ENCODE measurements at regions not wholly inside any gene's neighbourhood (a gene's known extent, or its start where the extent isn't known, plus 50 kb on each side); places are given as distances from the start of the nearest gene placed in this dataset.

DNA sequence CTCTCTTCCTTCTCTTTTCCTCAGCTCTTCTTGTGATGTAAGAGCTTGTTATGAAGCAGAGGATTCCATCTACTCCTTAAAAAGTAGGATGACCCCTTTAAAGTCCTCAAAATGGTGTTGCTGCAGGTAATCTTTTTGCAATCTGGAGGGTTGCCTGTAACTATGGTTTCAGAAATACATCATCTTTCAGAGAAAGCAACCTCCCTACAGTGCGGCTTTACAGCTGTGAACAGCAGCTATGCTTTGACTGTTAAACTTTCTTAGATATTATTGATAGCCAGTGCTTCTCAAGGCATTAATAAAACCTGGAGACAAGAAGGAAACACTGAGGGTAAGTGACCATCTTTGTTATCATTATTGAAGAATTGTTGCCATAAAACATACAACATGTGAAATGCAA lies 86.6 kb upstream of the MDFIC start (continued):
- TF ChIP-seq ZNF529 (tag by site-specific recombination; IDR thresholded peaks at IDR 0.05; ENCODE audit: insufficient replicate concordance) (no peak), IKZF3 (tag by site-specific recombination; IDR thresholded peaks at IDR 0.05) (no peak), KLF9 (tag by site-specific recombination; IDR thresholded peaks at IDR 0.05; ENCODE audit: low read depth) (no peak), ZNF19 (tag by site-specific recombination; IDR thresholded peaks at IDR 0.05; ENCODE audit: low read depth) (no peak), ZNF274 (IDR thresholded peaks at IDR 0.05; ENCODE audit: low read length) (no peak), ZNF274 (tag by site-specific recombination; IDR thresholded peaks at IDR 0.05; ENCODE audit: borderline replicate concordance) (no peak), ZFP41 (tag by site-specific recombination; IDR thresholded peaks at IDR 0.05; ENCODE audit: borderline replicate concordance) (no peak), BCL11B (tag by site-specific recombination; IDR thresholded peaks at IDR 0.05; ENCODE audit: low read depth) (no peak), ZNF707 (tag by site-specific recombination; IDR thresholded peaks at IDR 0.05) (no peak), ZEB2 (tag by site-specific recombination; IDR thresholded peaks at IDR 0.05) (no peak), ZNF121 (tag by site-specific recombination; IDR thresholded peaks at IDR 0.05) (no peak), MZF1 (tag by site-specific recombination; IDR thresholded peaks at IDR 0.05; ENCODE audit: borderline replicate concordance) (no peak), SP7 (tag by site-specific recombination; IDR thresholded peaks at IDR 0.05) (no peak), PRDM1 (tag by site-specific recombination; IDR thresholded peaks at IDR 0.05) (no peak), ZNF600 (tag by site-specific recombination; IDR thresholded peaks at IDR 0.05) (no peak)

DNA sequence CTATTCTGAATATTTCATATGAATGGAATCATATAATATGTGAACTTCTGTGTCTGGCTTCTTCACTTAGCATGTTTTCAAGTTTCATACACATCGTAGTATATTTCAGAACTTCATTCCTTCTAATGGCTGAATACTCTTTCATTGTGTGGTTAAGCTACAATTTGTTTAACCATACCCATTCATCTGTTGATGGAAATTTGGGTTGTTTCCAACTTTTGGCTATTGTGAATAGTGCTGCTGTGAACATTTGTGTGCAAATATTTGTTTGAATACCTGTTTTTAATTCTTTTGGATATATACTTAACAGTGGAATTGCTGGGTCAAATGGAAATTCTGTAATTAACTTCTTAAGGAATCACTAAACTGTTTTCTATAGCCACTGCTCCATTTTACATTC lies 86.0 kb upstream of the MDFIC start:
- TF ChIP-seq ZNF266 (tag by site-specific recombination; IDR thresholded peaks at IDR 0.05; ENCODE audit: low read depth) (no peak), ZNF341 (tag by site-specific recombination; IDR thresholded peaks at IDR 0.05; ENCODE audit: low read depth) (no peak), ZNF660 (tag by site-specific recombination; IDR thresholded peaks at IDR 0.05) (no peak), ZNF621 (tag by site-specific recombination; IDR thresholded peaks at IDR 0.05) (no peak), ZNF184 (tag by site-specific recombination; IDR thresholded peaks at IDR 0.05) (no peak), ZBTB8A (tag by site-specific recombination; IDR thresholded peaks at IDR 0.05) (no peak), ZNF623 (tag by site-specific recombination; IDR thresholded peaks at IDR 0.05) (no peak), ZNF423 (tag by site-specific recombination; IDR thresholded peaks at IDR 0.05) (no peak), ZNF354C (tag by site-specific recombination; IDR thresholded peaks at IDR 0.05; ENCODE audit: borderline replicate concordance, low read depth) (no peak), ZNF776 (tag by site-specific recombination; IDR thresholded peaks at IDR 0.05; ENCODE audit: borderline replicate concordance) (no peak), ZNF830 (tag by site-specific recombination; IDR thresholded peaks at IDR 0.05; ENCODE audit: low read depth) (no peak), ZNF157 (tag by site-specific recombination; IDR thresholded peaks at IDR 0.05) (no peak)
- POLR2A ChIA-PET: no interaction called here
- Histone ChIP-seq H3K9me3 (ENCODE audit: control insufficient read depth, insufficient read depth, low read depth, low read length) (no peaks in the 10 kb centered on the region), H3K4me1 (ENCODE audit: control insufficient read depth, insufficient read depth, low read length) (no peaks in the 10 kb centered on the region), H3K27ac (ENCODE audit: extremely low read depth, low read depth, low read length) (no peak overlapping the region), H3K36me3 (ENCODE audit: control insufficient read depth in 2 of 2, insufficient read depth in 1 of 2, low read length in 2 of 2) (no peaks in the 10 kb centered on the region), H3K4me3 (ENCODE audit: low read depth, low read length) (no peak overlapping the region)
- CTCF ChIA-PET: no interaction called here

DNA sequence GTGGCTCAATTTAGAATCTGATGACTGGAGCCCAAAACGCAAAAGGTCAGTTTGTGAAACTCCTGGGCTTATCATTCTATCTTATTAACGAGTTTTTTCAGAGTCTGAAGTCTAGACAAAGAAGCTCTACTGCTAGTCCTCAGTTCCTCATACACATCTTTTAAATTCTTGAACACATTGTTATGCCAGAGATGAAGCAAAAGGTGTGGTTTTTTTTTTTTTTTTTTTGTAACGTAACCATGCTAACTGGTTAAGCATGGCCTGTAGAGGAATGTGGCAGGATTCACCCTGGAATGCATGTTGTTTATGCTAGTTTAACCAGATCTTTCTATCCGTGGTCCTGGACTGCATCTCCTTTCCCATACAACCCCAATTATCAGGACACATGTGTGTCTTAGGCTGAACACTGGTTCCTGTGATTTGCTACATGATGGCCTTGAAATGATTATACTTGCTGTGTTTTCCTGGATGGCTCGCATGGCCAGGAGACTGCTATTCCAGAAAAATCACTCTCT lies 79.3 kb upstream of the MDFIC start:
- ChIA-PET CTCF (interaction anchor here (0.5 kb wide), 1 partner anchor 145 kb away, joined by 4 read pairs; no protein-coding TSS in a partner anchor), POLR2A (no interaction called here)
- H3K9me3 ChIP-seq (ENCODE audit: control insufficient read depth, insufficient read depth, low read depth, low read length): no peaks in the 10 kb centered on the region
- H3K27ac ChIP-seq (ENCODE audit: extremely low read depth, low read depth, low read length): no peak overlapping the region
- H3K4me1 ChIP-seq (ENCODE audit: control insufficient read depth, insufficient read depth, low read length): no peaks in the 10 kb centered on the region
- no peak overlapping the region for H3K4me3 ChIP-seq (ENCODE audit: low read depth, low read length)
- no peaks in the 10 kb centered on the region for H3K36me3 ChIP-seq (ENCODE audit: control insufficient read depth in 2 of 2, insufficient read depth in 1 of 2, low read length in 2 of 2)
- TF ChIP-seq ZBTB8A (tag by site-specific recombination; IDR thresholded peaks at IDR 0.05) (no peak), ZNF501 (tag by site-specific recombination; IDR thresholded peaks at IDR 0.05) (no peak), ZNF184 (tag by site-specific recombination; IDR thresholded peaks at IDR 0.05) (no peak), ZNF324 (tag by site-specific recombination; IDR thresholded peaks at IDR 0.05) (no peak), ZNF302 (tag by site-specific recombination; IDR thresholded peaks at IDR 0.05; ENCODE audit: low read depth) (no peak), ZNF555 (tag by site-specific recombination; conservative IDR thresholded peaks at IDR 0.05) (no peak), ZNF169 (tag by site-specific recombination; IDR thresholded peaks at IDR 0.05) (no peak), ZNF558 (tag by site-specific recombination; IDR thresholded peaks at IDR 0.05) (no peak), ZNF354C (tag by site-specific recombination; IDR thresholded peaks at IDR 0.05; ENCODE audit: borderline replicate concordance, low read depth) (no peak), ZNF266 (tag by site-specific recombination; IDR thresholded peaks at IDR 0.05; ENCODE audit: low read depth) (no peak), ZNF629 (tag by site-specific recombination; IDR thresholded peaks at IDR 0.05) (no peak)
- TF ChIP-seq, protein P1, sequence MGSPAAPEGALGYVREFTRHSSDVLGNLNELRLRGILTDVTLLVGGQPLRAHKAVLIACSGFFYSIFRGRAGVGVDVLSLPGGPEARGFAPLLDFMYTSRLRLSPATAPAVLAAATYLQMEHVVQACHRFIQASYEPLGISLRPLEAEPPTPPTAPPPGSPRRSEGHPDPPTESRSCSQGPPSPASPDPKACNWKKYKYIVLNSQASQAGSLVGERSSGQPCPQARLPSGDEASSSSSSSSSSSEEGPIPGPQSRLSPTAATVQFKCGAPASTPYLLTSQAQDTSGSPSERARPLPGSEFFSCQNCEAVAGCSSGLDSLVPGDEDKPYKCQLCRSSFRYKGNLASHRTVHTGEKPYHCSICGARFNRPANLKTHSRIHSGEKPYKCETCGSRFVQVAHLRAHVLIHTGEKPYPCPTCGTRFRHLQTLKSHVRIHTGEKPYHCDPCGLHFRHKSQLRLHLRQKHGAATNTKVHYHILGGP (tag by site-specific recombination; IDR thresholded peaks at IDR 0.05): no peak
- TF ChIP-seq, protein P2, sequence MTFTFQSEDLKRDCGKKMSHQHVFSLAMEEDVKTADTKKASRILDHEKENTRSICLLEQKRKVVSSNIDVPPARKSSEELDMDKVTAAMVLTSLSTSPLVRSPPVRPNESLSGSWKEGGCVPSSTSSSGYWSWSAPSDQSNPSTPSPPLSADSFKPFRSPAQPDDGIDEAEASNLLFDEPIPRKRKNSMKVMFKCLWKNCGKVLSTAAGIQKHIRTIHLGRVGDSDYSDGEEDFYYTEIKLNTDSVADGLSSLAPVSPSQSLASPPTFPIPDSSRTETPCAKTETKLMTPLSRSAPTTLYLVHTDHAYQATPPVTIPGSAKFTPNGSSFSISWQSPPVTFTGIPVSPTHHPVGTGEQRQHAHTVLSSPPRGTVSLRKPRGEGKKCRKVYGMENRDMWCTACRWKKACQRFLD (tag by site-specific recombination; IDR thresholded peaks at IDR 0.05): no peak

Measured in HEK293 (cell line).